Liver (tissue), 8 donors: ENCODE measurements at regions not wholly inside any gene's neighbourhood (a gene's known extent, or its start where the extent isn't known, plus 50 kb on each side); places are given as distances from the start of the nearest gene placed in this dataset.

Experiments used
- DNase-seq: peaks from one replicate; pipeline ENCODE4 v3.0.0-alpha.2; 2017; ENCODE audit warnings: low spot score
- H3K27ac ChIP-seq, 2 donors: one replicate each; pipeline ENCODE4 v1.7.0; 2013; ENCODE audit warnings: inconsistent platforms in 2 of 2, low read length in 2 of 2, control low read depth in 1 of 2, low read depth in 1 of 2, mild to moderate bottlenecking in 1 of 2
- H3K27me3 ChIP-seq, 4 donors: one replicate each; pipeline versions ENCODE4 v1.6.1 to v1.7.0; 2013; ENCODE audit warnings: low read length in 3 of 4, inconsistent platforms in 1 of 4, mild to moderate bottlenecking in 1 of 4, moderate library complexity in 1 of 4; ENCODE audit not compliant: control insufficient read depth in 4 of 4, insufficient read depth in 4 of 4
- H3K36me3 ChIP-seq, 4 donors: one replicate each; pipeline versions ENCODE4 v1.6.1 to v1.7.0; 2013; ENCODE audit warnings: low read length in 3 of 4, mild to moderate bottlenecking in 3 of 4, low read depth in 1 of 4, moderate library complexity in 1 of 4; ENCODE audit not compliant: control insufficient read depth in 4 of 4, insufficient read depth in 3 of 4
- H3K4me1 ChIP-seq, 4 donors: one replicate each; pipeline versions ENCODE4 v1.6.1 to v1.7.0; 2013; ENCODE audit warnings: low read length in 3 of 4, mild to moderate bottlenecking in 3 of 4, moderate library complexity in 1 of 4; ENCODE audit not compliant: control insufficient read depth in 4 of 4, insufficient read depth in 4 of 4
- H3K4me3 ChIP-seq, 3 donors: one replicate each; pipeline versions ENCODE4 v1.6.1 to v1.7.0; 2013; ENCODE audit warnings: low read length in 3 of 3, control low read depth in 1 of 3, low read depth in 1 of 3, mild to moderate bottlenecking in 1 of 3
- H3K9ac ChIP-seq, 2 donors: one replicate each; pipeline ENCODE4 v1.7.0; 2013; ENCODE audit warnings: low read length in 2 of 2, mild to moderate bottlenecking in 2 of 2, moderate library complexity in 2 of 2, control low read depth in 1 of 2, low read depth in 1 of 2
- H3K9me3 ChIP-seq, 4 donors: one replicate each; pipeline versions ENCODE4 v1.6.1 to v1.7.0; 2013; ENCODE audit warnings: low read length in 3 of 4; ENCODE audit not compliant: control insufficient read depth in 4 of 4
- ATF3 ChIP-seq: IDR thresholded peaks from 2 replicates; pipeline ENCODE4 v1.6.1; 2016; ENCODE audit warnings: antibody characterized with exemption
- CTCF ChIP-seq: fragments of 150-350 bp; IDR thresholded peaks from 2 replicates; pipeline ENCODE4 v1.5.1; 2017; ENCODE audit warnings: improper control_type of control experiment, low read depth, low read length; ENCODE audit not compliant: missing input control
- EGR1 ChIP-seq, 2 donors: IDR thresholded peaks; 2 replicates each; pipeline ENCODE4 v1.6.1; 2016 to 2018; ENCODE audit warnings: antibody characterized with exemption in 2 of 2, low read depth in 2 of 2
- FOXA1 ChIP-seq: IDR thresholded peaks from 2 replicates; pipeline ENCODE4 v1.6.1; 2016; ENCODE audit warnings: antibody characterized with exemption
- FOXA2 ChIP-seq: IDR thresholded peaks from 2 replicates; pipeline ENCODE4 v1.6.1; 2016; ENCODE audit warnings: antibody characterized with exemption
- GABPA ChIP-seq, 2 donors: IDR thresholded peaks in 1 of 2; conservative IDR thresholded peaks in 1 of 2; 2 replicates each; pipeline ENCODE4 v1.6.1; 2016; ENCODE audit warnings: antibody characterized with exemption in 2 of 2, mild to moderate bottlenecking in 1 of 2, moderate library complexity in 1 of 2
- HNF4A ChIP-seq, 2 donors: conservative IDR thresholded peaks; 2 replicates each; pipeline ENCODE4 v1.6.1; 2016; ENCODE audit warnings: antibody characterized with exemption in 2 of 2, mild to moderate bottlenecking in 2 of 2
- HNF4G ChIP-seq: IDR thresholded peaks from 2 replicates; pipeline ENCODE4 v1.6.1; 2016; ENCODE audit warnings: antibody characterized with exemption
- NR2F2 ChIP-seq: IDR thresholded peaks from 2 replicates; pipeline ENCODE4 v1.6.1; 2016; ENCODE audit warnings: antibody characterized with exemption
- RAD21 ChIP-seq, 2 donors: IDR thresholded peaks; 2 replicates each; pipeline ENCODE4 v1.6.1; 2016; ENCODE audit warnings: antibody characterized with exemption in 2 of 2, mild to moderate bottlenecking in 2 of 2
- RXRA ChIP-seq, 2 donors: IDR thresholded peaks; 2 replicates each; pipeline ENCODE4 v1.6.1; 2017 to 2018; ENCODE audit warnings: antibody characterized with exemption in 2 of 2, mild to moderate bottlenecking in 1 of 2
- SP1 ChIP-seq: IDR thresholded peaks from 2 replicates; pipeline ENCODE4 v1.6.1; 2018; ENCODE audit warnings: antibody characterized with exemption, mild to moderate bottlenecking
- YY1 ChIP-seq: IDR thresholded peaks from 2 replicates; pipeline ENCODE4 v1.6.1; 2016; ENCODE audit warnings: antibody characterized with exemption, mild to moderate bottlenecking
- ZBTB33 ChIP-seq: IDR thresholded peaks from 2 replicates; pipeline ENCODE4 v1.6.1; 2016; ENCODE audit warnings: antibody characterized with exemption
- WGBS: extraction: QIAGEN DNeasy Blood & Tissue Kit; methylation state at CpG from one replicate; pipeline ENCODE4 v1.1.7; 2013; 5-methylcytosine and 5-hydroxymethylcytosine counted together
- donor health status: healthy.
- donor health status: healthy.
- donor health status: healthy.
- donor health status: healthy.
- donor health status: healthy.

GRCh38 chr4:81844717-81845116 lies 373.0 kb upstream of the RASGEF1B start:
- 2% methylated on average over 3 of the region's 3 CpGs for WGBS
- H3K27ac ChIP-seq, result no peak overlapping the region
- no peaks in the 10 kb centered on the region for H3K27me3 ChIP-seq
- no peak overlapping the region for H3K9ac ChIP-seq
- no peaks in the 10 kb centered on the region for H3K9me3 ChIP-seq
- H3K36me3 ChIP-seq, result no peaks in the 10 kb centered on the region
- H3K4me3 ChIP-seq, result no peak overlapping the region
- no peak for TF ChIP-seq ATF3
- peak; percentile 98 to 99 for TF ChIP-seq RAD21 (IDR thresholded peaks at IDR 0.05)
- TF ChIP-seq HNF4A (conservative IDR thresholded peaks at IDR 0.05), result no peak
- TF ChIP-seq FOXA2, result no peak
- TF ChIP-seq CTCF, result peak; percentile 86
- peak in 1 of 2 donors; percentile 26 for TF ChIP-seq RXRA (IDR thresholded peaks at IDR 0.05)
- no peak for TF ChIP-seq ZBTB33
- TF ChIP-seq YY1, result no peak
- no peak for TF ChIP-seq GABPA (IDR thresholded peaks at IDR 0.05 in 1 of 2, conservative IDR thresholded peaks at IDR 0.05 in 1 of 2)
- no peak for TF ChIP-seq EGR1 (IDR thresholded peaks at IDR 0.05; ENCODE audit: low read depth in 2 of 2)
- H3K4me1 ChIP-seq, result peaks cover 0 to 2% (median 0%) of the 10 kb centered on the region in 4 donors
- DNase-seq, result peak; percentile 80

GRCh38 chr4:81839347-81840042 lies 367.8 kb upstream of the RASGEF1B start:
- 69% methylated on average over 1 of the region's 1 CpG for WGBS
- Histone ChIP-seq H3K4me1 (no peaks in the 10 kb centered on the region), H3K27me3 (no peaks in the 10 kb centered on the region), H3K27ac (no peak overlapping the region), H3K36me3 (no peaks in the 10 kb centered on the region), H3K4me3 (no peak overlapping the region), H3K9ac (no peak overlapping the region), H3K9me3 (no peaks in the 10 kb centered on the region)
- TF ChIP-seq YY1 (no peak), HNF4G (no peak), RXRA (IDR thresholded peaks at IDR 0.05) (no peak), ZBTB33 (no peak), CTCF (no peak), SP1 (no peak), FOXA1 (no peak), RAD21 (IDR thresholded peaks at IDR 0.05) (no peak), FOXA2 (no peak), NR2F2 (no peak)
- DNase-seq, result no peak
